HK-2 (cell line): ENCODE measurements at regions not wholly inside any gene's neighbourhood (a gene's known extent, or its start where the extent isn't known, plus 50 kb on each side); places are given as distances from the start of the nearest gene placed in this dataset.

Experiments
- DNase-seq: peaks from one replicate; pipeline ENCODE4 v3.0.0-alpha.2; 2018; ENCODE audit not compliant: unreplicated experiment

GRCh38 chr5:167626341-167627123 lies 664.9 kb upstream of the WWC1 start:
- no peak for DNase-seq

DNA sequence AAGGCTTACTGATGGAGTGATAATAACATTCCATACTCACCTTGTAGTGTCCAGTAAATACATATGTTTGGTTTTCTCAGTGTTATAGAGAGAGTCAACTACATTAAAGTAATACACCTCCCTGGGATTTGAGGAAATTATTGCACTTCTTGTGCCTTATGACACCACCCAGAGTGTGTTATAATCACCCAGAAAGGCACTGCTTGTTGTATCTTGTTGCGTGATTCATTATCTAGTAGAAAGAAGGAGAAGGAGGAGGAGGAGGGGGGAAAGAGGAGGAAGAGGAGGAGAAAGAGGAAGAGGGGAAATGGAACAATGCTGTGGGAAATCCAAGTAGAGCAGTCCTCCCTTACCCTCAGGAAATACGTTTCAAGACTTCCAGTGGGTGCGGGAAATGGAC lies 661.8 kb upstream of the WWC1 start:
- DNase-seq, result no peak

DNA sequence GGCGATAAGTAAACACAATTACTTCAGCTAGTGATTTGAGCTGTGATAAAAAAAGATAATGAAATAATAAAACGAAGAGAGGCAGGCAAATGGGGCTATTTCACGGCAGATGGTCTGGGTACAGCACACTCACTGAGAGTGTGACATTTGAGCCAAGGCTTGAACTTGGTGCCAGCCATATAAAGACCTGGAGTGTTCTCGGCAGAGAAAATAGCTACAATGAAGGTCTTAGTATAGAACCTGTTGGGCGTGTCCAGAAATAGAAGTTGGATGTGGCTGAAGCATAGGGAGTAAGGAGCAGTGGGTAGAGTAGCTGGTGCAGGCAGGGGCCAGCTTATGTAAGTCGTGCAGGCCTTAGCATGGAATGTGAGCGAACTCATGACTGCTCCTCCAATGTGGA lies 660.3 kb upstream of the WWC1 start:
- DNase-seq, result no peak

DNA sequence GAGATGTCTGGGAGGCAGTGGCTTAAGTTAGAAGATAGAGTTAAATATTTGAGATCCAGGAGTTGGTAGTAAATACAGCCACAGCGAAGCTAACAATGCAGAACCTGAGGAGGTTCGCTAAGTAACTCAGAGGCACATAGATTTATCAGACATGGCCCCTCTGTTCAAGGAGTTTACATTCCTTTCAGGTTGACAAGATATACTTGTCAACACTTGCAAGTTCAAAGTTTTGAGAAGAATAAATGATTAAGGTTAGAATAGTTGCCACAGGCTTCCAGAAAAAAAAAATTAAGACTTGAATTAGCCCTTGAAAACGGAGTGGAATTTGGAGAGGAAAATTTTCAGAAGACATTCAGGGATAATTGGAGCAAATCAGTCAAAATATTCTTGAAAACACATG lies 658.3 kb upstream of the WWC1 start:
- DNase-seq, result no peak

DNA sequence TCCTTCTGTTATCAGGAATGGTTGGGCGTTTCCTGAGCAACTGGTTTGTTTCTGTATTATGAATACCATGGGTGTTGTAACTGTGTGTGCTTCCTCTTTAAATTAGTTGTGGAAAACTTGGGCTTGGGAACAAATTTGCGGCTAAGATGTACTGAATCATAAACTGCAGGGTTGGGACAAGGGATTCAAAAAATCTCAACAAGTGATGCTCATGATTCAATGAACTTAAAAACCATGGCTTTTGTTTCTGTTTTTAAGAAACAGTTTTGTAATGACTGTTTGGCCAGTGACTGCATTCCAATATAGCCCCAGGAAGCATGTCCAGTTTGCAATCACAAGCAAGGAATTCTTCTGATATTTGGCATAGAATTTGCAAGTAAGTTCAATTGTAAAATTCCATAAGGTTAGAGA lies 657.5 kb upstream of the WWC1 start:
- DNase-seq, result no peak

DNA sequence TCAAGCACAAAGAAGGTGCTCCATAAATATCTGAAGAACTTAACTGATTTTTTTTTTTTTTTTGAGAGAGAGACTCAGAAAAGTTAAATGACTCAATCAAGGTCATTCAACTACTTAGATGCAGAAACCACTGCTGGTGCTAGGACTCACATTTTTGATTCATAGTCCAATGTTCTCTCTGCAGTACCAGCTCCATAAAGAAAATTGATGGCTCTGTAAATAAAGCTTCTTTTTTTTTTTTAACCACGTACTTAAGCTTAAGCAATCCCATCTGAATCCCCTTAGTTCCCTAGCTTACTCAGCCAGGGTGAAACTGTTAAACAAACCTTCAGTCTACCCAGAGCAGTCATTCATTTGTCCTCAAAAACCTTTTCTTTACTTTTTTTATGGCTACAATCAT lies 657.0 kb upstream of the WWC1 start:
- no peak for DNase-seq

DNA sequence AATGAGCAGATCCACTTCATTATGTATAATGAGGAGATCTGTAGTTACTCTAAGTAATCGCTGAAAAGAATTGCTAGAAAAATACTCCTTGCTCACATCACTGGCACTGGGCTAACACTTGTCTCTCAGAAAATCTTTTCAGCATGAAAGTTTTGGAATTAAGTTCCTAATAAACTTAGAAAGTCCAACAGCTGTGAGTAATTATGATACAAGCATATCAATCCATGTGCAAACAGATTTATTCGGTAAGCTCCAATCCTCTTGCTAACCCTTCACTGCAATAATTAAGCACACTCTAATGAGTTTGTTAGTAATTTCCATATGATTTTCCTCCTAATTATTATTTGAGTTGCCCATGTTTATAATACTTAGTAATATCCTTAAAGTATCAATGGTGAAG lies 652.6 kb upstream of the WWC1 start:
- no peak for DNase-seq

DNA sequence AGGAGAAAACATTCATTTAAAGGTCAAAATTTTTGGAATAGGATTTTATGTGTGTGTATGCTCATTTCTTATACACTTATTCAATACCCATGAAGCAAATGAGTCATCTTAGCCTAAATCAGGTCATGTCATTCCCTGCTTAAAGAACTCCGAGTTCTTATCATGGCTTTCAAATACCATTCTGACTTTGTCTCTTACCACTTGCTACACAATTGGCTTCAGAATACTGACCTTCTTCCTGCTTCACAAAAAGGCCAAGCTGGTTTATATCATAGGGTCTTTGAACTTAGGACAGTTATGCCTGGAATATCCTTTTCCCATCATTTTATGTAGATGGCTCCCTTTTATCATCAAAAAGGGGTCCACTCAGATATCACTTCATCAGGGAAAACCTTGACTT lies 652.2 kb upstream of the WWC1 start:
- DNase-seq, result no peak

DNA sequence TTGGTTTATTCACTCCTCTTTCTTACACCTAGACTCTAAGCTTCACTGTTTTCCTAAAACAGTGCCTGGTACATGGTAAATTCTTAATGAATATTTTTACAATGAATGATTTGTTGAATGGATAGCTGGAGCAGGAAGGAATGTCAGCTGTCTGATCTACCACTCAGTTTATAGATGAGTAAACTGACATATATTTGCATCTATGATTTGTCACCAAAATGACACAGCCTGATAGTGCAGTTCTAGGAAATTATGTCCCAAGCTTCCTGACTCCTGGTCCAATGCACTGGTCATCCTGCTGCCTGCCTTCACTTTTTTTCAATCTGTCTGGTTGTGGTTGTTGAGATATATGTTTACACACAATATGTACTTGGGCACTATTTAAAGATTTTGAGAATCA lies 651.7 kb upstream of the WWC1 start:
- DNase-seq, result no peak

DNA sequence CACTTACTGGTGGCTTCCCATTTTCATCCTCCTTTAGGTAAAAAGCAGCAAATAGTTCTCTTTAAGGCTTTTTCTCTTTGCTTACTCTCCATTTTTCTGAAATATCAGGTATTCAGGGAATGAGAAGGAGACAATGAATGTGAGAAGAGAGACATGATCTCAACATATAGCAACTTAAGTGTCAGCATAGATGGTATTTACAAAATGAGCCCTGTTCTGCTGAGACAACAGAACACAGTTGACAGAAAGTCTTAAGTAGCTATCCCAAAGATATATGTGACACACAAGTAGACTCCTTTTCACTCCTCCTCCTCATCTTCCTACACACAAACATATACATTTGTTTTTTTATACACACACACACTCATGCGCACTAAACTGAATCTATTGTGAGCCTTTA lies 649.3 kb upstream of the WWC1 start:
- DNase-seq, result no peak

GRCh38 chr5:167642779-167643517 lies 648.5 kb upstream of the WWC1 start:
- DNase-seq, result no peak

GRCh38 chr5:167643631-167644280 lies 647.7 kb upstream of the WWC1 start:
- no peak for DNase-seq

DNA sequence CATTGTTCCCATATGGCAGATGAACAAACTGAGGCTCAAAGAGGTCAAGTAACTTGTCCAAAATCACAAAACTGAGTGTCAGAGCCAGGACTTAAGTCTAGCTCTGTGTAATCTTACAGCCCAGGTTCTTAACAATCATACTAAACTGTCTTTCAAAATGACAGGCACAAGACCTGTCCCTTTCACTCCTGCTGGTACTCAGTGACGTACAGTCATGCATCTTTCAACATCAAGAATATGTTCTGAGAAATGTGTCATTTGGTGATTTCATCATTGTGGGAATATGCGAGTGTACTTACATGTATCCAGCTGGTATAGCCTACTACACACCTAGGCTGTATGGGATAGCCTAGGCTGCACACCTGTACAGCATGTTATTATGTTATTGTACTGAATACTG lies 646.8 kb upstream of the WWC1 start:
- no peak for DNase-seq

DNA sequence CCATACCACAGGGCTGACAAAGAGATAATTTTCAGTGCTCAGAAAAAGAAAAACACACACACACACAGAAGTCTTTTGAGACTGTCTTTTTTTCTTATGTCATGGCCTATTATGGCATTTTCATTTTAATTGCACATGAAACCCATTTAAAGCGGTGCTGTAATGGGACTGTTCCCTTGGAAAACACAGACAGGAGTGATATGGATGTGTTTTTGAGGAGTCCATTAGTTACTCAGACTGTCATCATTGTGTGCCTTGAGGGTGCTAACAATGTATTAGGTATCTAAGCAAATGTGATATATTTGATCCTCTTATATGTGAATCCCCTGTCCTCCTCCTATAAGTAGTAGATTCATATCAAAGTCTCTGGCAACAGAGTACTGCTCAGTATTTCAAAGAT lies 642.0 kb upstream of the WWC1 start:
- DNase-seq, result no peak

GRCh38 chr5:167652690-167653089 lies 638.8 kb upstream of the WWC1 start:
- DNase-seq, result no peak

GRCh38 chr5:167653645-167654106 lies 637.8 kb upstream of the WWC1 start:
- DNase-seq, result no peak

DNA sequence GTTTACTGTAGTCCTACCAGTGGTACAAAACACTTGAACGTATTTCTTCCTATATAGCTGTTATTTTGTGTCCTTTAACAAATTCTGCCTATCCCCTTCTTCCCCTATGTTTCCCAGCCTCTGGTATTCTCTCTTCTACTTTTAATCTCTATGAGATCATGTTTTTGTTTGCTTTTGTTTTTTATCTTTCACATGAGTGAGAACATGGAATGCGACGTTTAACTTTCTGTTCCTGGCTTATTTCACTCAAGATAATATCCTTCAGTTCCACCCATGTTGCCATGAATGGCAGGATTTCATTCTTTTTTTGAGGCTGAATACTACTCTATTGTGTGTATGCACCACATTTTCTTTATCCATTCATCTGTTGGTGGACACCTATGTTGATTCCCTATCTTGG lies 634.4 kb upstream of the WWC1 start:
- DNase-seq, result no peak

DNA sequence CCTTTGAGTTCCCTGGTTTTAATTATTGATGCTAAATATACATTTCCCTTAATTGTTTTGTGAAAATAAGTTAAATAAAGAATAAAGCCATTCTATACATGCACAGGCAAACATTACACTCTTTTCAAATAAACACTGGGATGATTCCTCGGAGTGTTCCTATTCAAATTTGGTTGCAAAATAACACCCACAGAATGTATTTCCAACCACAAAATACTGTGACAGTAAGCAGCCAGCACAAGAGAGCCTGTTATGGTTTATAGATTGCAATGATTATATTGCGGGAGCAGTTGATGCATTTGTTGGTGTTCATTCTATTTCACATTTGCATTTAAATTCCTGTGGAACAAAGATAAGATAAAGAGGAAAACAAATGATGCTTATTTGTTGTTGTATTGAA lies 632.6 kb upstream of the WWC1 start:
- no peak for DNase-seq

GRCh38 chr5:167661605-167662004 lies 629.8 kb upstream of the WWC1 start:
- no peak for DNase-seq

- no peak for DNase-seq
Measured at GRCh38 chr5:167664222-167664804, 627.1 kb upstream of the WWC1 start.

GRCh38 chr5:167665841-167666375 lies 625.5 kb upstream of the WWC1 start:
- DNase-seq, result no peak

DNA sequence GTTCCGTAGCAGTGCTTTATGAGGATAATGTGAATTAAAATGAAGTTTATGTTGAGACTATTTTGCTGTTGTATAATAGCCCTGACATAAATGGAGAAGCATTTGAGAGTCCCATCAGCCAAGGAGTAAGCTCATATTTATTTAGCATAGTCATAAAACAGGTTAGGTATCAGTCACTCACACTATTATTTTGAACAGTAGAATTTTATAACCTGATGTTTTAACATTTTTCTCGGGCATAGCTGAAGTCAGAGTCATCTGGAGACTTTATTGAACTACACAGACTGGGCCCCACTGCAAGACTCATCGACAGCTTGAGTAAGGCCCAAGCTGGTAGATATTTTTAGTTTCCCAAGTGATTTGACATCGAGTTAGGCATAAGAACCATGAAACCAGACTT lies 620.3 kb upstream of the WWC1 start:
- DNase-seq, result no peak
